Kidney tubule cell (primary cell): ENCODE measurements at regions not wholly inside any gene's neighbourhood (a gene's known extent, or its start where the extent isn't known, plus 50 kb on each side); places are given as distances from the start of the nearest gene placed in this dataset.

Source experiments
- DNase-seq: peaks from one replicate; pipeline ENCODE4 v3.0.0-alpha.2; 2018; ENCODE audit warnings: low spot score

DNA sequence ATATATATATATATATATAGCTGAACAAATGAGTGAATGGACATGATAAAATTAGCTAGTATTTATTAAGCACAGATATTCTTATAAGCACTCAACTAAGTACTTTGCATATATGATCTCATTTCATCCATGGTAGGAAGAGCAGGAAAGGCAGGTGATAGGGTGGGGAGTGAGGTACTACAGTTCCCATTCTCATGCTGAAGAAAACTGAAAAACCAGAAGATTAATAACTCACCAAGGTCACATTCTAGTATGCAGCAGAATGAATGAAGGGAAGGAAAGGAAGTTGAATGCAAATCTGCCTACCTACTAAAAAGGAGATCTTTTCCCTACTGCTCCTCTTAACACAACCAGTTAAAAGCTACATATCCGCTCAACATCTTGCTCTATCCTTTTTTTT lies 298.1 kb upstream of the TMPO start:
- DNase-seq: no peak

DNA sequence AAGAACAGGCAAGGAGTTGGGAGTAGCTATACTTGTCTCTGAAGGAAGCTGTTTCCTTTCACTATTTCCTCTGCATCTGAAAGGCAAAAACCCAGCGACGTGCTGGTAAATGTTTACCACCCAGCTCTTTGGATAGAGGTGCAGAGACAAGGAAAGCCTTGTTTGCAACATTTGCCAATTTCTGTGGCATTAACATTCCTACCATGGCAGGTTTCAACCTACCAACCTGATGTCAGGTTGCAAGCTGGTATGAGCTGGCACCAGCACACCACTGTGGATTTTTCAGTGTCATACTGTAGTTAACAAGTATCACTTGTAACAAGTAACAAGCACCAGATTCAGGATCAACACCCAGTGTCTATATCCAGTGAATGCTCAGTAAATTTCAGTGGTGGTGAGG lies 294.8 kb upstream of the TMPO start:
- DNase-seq: no peak

DNA sequence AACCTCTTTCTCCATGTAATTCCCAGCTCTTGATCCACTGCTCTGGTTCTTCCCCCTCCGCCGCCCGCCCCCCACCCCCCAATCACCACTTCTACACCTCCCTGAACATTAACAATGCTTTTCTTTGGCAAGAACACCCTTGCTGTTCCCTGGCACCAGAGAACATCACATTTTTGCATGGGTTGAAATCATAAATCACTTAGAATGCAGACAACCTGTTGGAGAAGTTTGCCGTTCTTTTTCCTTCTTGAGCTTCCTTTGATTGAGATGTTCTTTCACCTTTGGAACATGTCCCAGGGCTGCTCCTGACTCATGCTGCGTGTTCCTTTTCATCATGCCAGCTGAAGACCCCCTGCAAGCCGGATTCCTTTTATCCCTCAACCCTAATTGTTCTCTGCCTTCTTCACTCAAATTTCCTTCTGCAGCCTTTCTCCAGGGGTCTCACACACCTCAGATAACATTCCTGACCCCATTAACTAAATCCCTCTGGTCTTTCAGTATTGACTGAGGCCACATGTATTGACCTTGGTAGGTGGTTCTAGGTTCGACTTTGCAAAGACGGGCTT lies 294.1 kb upstream of the TMPO start:
- no peak for DNase-seq

DNA sequence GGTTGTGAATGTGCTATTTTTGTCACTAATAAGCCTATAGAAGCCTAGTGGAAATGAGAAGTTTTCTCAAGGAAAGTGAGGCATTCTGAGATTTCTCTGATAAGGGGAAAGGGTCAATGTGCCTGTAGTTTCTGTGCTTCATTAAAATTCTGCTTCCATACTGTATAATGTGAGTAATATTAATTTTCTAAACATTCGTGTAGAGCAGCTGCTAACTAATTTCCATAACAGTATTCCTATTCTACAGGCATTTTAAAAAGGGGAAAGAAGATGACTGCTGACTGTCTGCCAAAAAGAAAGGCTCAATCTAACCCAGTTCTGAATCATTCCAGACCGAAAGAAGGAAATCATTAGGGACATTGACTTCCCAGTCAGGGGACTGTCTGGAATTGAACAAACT lies 293.3 kb upstream of the TMPO start:
- DNase-seq: no peak

DNA sequence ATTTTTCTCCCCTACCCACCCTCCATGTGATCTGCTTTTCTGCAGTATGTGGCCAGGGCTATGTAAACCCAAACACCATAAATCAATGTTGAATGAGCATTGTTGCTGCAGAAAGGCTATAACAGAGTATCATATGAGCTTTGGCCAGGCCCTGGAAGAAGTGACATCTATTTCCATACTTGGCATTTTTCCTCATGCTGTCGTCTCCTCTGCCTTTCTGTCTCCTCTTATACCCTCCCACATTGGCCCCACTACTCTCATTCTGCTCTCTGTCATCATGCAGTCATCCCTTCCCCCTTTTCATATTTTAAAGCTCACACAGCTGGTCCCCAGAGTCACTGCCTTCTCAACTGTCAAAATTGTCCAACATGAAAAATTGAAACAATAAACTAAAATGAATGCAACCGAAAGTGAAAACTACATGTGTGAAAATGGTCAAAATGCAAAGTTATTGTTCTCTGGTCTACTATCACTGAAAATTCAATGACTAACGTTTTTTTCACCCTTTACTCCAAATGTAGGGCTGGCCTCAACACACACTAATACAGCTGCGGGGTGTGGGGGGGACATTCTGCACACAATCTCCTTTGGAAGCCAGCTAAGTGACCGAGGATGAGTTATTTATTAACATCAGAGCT lies 290.7 kb upstream of the TMPO start:
- no peak for DNase-seq

DNA sequence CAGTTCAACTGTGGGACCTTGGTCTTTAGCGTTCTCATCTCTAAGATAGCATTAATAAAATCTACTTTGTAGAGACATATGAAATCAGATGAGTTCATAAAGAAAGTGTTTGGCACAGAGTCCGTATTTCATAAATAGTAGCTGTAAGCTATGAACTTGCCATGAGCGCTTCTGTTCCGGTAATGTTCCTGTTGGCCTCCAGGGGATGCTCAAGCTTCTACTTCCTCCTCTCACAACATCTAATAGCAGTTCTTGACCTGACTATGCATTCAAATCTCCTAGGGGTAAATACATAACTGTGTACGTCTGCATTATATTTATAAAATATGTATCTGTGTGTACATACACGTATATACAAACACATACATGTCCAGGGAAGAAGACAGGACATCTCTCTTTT lies 288.2 kb upstream of the TMPO start:
- peak; percentile 12 for DNase-seq

DNA sequence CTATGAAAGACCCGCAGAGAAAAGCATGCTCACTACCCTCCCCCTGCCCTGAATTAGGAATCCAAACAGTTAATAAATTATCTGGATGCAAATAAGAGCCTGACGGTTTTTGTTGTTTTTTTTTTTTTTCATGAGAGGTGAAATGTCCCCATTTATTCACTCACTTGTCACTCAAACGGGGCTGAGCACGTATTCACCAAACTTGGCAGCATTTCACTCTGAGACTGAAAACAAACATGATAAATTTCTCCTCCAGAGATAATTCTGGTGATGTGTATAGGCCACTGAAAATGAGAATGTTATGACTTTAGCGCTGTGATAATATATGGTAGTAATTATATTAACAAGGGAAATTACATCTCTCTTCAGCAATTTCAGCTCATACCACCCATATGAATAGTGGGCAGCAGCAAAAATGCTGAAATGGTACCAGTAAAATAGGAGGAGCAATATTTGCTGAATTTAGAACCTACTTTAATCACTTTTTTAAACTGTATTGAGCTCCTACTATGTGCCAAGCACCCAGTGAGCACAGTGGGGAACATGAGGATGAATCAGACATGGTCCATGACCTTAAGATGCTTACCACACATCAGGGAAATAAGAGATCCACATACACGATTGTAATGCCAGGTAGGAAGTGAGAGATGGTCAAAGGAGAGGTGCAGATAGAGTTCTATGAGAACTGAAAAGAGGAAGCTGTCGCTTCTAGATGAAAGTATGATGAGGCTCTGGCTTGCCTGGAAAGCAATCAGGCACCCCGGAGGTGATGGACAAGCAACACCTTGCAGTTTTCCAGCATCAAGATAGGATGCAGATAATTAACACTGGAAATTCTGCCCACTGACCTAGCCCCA lies 286.5 kb upstream of the TMPO start:
- no peak for DNase-seq

DNA sequence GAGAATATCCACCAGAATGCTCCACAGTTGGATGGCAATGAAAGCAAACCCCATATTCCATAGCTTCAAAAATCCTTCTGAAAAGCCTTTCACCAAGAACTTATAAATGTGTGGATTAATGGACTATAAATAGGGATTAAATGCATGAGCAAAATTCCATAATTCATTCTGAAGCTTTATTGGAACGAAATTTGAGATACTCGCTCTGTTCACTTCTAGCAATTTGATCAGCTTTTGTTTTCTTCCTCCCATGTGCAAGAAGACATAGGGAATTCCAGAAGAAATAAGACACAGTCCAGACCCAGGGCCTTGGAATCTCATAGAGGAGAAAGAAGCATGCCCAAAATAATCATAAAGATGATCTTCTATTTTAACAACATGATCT lies 285.9 kb upstream of the TMPO start:
- DNase-seq: no peak

DNA sequence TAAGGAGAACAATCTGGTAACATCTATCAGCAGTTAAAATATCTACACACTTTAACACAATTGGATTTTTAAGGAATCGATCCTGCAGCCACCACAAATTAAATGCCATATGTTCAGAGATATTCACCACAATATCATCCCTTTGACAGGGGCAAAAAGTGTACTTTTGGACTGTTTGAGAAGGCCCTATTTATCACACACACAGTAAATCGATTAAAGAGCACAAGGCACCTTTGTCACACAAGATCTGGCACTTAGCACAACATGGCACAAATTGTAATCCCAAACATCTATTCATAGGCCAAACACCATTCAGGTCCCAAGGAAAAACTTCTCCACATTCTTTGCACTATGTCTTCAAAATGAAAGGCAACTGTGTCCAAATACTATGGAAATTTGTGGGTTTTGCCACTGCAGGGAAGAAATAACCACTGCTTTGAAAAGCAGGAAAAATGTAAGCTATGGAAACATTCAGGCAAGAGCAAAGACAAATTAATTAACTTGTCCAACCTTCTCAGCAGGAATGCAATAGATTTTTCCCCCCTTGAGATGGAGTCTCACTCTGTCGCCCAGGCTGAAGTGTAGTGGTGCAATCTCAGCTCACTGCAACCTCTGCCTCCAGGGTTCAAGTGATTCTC lies 282.5 kb upstream of the TMPO start:
- no peak for DNase-seq

DNA sequence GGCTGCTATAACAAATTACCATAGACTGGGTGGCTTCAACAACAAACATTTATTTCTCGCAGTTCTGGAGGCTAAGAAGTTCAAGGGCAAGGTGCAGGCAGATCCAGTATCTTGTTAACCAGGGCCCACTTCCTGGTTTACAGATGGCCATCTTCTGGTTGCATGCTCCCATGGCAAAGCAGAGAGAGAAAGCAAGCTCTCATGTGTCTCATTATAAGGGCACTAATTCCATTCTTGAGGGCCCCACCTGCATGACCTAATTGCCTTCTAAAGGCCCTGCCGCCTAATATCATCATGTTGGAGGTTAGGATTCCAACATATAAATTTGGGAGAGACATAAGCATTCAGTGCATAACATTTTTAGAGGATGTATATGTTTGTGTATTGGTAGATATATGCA lies 280.1 kb upstream of the TMPO start:
- no peak for DNase-seq

DNA sequence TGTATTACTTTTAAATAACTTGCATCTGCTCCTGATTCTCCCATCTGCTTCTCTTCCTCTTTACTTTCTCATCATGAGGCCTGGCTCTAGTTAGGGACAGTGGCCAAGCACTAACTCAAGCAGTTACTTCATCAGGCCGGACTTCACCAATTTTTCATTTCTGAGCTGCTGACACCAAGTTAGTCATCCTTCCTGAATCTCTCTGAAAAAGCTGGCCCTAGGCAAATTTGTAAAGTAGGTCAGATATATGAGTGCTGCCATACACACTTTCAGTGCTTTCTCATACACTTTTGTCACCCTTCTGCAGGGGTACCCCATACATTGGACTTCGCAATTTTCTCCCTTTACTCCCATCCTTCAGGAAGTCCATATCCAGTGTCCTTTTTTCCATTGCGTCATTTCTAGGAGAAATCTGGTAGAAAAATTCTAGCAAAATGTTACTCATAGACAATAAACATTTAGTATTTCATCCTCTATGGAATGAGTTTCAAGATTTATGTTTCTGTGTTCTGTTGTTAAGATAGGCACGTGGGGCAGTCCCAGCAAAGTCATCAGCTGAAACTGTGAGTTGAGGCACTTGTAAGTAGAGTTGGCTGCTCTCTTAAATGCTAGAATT lies 276.8 kb upstream of the TMPO start:
- no peak for DNase-seq

DNA sequence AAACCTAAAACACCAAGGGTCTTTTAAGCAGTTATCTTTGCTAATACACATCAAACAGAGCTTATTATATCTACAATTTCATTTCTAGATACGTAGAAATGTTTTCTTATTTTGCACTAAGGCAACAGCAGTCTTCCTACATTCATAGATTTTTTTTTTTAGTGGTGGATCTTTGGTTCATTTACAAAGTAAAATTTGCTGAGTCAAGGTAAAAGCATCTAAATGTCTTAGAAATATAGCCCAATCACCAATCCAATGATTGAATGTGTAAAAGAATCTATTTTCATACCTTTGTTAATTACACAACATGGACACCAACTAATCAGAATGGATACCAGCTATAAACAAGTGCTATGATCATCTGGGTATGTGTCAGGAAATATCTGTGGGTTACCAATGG lies 272.2 kb upstream of the TMPO start:
- no peak for DNase-seq

DNA sequence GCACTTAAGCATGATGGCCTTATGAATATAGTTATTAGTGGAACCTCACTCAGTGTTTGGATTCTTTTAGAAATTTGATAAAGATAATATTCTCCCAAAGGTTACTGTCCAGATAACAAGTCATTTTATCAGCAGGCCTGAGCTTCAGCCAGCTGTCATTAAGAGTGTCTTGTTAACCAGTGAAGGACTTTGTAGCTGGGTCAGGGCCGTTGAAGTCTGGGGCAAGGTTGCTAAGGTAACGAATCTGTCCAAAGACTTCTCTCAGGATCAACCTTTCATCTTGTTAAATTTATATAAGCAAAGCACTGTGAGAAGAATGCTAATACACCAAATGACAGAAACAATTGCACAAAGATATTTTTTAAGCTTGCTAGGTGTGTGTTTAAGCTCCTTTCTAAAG lies 271.3 kb upstream of the TMPO start:
- DNase-seq: no peak

DNA sequence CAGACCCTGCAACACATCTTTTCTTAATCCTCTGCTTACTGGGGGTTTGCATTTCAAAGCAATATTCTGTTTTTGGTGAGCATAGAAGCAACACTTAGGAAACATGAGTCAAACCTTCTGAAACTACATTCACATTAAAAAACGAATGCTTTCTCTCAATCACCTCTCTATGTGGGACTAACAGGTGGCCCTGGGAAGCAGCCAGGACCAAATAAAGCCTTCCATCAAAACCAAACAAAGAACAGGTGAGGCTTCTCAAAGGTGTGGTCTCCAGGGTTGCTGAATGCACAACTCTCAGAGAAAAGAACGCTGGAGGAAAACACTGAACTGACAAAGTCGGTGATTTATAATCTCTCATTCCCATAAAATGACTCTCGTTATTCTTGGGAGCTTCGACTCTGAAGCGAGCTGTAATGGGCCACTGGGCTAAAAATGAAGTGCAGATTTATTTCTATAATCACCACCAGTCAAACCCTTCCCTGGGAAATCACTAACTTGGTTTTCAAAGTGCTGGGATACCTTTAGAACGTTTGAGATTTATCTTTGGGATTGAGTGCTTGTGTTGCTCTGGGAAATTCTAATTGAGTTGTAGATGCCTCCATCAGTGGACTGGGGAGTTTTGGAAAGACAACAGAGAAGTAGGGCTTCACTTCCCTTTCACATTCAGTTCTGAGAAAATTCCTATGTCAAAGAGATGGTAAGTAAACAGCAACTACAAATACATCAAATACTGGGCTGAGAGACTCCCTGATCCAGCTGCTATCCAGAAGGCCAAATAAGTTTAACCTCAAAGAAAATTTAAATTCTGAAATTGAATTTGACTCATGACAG lies 262.0 kb upstream of the TMPO start:
- no peak for DNase-seq

DNA sequence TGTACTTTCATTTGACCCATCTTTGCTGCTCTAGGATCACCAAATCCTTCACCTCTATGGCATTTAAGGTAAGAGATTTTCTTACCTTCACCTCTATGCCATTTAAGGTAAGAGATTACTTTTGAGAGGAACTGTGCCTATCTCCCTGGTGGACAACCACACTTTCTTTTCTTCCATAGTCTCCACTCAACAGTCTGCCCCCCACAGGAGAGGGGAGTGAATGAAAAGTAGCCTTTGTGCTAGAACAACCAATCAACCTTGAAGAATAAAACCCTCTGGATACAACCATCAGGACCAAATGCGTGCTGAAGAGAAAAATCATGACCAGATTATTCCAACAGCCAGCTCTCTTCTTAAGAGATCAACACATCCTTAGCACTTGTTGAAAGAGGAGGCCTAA lies 258.6 kb upstream of the TMPO start:
- no peak for DNase-seq

DNA sequence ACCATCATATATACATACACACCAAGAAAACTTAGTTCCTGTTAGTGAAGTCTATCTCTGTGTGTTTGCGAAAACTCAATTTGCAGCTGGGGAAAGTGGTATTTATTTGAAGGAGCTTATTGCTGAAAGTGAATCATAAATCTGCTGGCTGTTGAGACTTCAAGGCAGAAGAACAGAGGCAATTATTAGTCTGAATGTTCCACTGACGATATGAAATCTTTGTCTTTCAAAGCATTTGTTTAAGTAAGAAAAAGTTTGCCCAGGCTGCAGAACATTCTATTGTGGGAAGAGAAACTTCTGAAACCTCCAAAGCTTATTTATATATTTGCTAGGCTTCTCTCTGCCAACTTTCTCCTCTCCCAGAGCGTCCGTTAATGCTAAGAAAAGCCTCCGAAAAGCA lies 255.7 kb upstream of the TMPO start:
- DNase-seq: no peak

DNA sequence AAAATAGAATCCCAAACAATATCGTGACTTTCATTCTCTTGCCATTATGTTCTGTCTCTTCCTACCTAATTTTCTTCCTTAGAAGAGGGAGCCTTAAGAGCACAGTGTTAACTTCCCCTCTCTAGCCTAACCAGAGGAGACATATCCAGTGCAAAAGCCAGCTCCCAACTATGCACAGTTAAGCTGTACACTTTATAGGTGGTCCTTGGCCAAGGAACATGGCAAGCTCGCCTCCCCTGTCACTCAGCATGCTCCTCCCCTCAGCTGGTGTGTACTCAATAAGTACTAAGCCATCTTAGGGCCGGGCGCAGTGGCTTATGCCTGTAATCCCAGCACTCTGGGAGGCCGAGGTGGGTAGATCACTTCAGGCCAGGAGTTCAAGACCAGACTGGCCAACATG lies 255.1 kb upstream of the TMPO start:
- no peak for DNase-seq

DNA sequence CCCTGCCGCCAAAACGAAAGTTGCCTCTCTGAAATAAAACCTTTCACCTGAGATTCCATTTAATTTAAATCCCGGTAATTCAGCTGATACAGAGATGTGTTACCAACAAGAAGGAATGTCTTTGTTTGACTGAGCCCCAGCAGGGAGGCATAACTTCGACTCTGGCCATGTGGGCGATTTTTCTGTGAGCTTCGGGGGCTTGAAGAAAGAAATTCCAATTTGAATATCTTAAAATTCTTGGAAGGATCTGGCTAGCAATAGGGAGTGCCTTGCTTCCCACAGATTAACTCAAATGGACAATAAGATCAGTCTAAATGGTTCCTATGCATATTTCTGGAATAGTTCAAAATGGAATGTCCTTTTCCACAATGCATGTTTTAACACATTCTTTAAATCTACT lies 252.5 kb upstream of the TMPO start:
- DNase-seq: no peak

DNA sequence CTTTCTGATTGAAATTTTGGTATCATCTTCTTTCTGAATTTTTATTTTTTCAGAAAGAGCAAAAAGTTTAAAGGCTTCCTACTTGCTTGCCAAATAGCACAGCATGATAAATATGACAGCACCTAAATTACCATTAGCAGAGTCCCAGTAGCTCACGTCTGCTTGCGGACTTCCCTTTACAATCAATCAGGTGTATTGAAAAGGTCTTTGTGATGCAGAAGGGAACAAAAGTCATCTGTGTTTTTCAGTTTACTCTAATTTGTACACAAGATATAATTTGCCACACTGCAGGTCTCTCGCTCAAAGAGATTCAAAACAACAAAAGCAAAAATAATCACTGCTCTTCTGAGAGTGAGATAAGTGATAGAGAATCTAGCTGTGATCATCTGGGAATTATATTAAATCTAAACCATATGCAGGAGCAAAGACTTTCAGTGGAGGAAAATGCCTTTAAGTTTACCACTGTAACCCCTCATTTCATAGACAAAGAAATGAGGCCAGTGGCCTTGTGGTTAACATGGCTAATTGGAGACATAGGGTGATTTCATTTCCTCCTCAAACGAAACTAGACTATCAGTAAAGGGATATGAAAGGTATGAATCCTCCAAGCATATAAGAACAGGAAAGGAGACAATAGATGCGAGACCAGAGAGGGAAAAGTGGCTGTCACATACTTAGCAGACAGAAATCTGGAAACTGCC lies 240.8 kb upstream of the TMPO start:
- no peak for DNase-seq

DNA sequence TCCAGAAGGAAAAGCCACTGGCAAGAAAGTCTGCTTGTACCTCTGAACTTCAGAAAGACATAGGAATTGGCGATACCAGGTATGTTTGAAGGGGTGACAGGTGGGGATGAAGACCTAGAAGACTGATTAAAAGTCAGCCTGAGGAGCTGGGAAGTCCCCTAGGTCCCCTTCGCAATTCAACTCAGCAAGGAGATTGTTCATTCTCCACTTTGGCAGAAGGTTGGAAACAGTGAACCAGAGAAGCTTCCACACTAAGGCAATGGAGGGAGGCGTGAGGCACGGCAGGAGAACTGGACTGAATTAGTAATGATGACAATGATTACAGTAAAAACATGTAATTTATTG lies 240.3 kb upstream of the TMPO start:
- DNase-seq: no peak

DNA sequence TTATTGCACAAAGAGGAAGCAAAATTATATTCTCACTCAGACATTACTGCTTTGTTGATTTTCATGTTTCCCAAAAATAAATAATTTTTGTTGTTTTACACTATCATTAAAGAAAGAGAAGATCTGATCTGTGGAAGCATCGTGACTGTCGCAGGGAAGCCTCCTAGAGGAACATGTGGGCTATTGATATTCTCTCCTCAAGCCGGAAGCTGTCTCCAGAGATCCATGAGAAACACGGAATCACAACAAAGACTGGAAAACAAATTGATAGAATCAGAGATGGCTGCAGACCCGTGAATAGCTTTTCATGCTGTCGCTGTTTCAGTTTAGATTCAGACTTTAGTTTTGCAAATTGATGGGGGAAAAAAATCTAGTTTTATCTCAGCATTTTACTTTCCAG lies 235.2 kb upstream of the TMPO start:
- DNase-seq: no peak
